ENCODE measurements at regions not wholly inside any gene's neighbourhood (a gene's known extent, or its start where the extent isn't known, plus 50 kb on each side); places are given as distances from the start of the nearest gene placed in this dataset.

- TF ChIP-seq, protein P1, sequence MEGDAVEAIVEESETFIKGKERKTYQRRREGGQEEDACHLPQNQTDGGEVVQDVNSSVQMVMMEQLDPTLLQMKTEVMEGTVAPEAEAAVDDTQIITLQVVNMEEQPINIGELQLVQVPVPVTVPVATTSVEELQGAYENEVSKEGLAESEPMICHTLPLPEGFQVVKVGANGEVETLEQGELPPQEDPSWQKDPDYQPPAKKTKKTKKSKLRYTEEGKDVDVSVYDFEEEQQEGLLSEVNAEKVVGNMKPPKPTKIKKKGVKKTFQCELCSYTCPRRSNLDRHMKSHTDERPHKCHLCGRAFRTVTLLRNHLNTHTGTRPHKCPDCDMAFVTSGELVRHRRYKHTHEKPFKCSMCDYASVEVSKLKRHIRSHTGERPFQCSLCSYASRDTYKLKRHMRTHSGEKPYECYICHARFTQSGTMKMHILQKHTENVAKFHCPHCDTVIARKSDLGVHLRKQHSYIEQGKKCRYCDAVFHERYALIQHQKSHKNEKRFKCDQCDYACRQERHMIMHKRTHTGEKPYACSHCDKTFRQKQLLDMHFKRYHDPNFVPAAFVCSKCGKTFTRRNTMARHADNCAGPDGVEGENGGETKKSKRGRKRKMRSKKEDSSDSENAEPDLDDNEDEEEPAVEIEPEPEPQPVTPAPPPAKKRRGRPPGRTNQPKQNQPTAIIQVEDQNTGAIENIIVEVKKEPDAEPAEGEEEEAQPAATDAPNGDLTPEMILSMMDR (conservative IDR thresholded peaks at IDR 0.05 in 1 of 2, IDR thresholded peaks at IDR 0.05 in 1 of 2; ENCODE audit: low read depth in 1 of 2, low read length in 2 of 2) = no peak
- no peak for TF ChIP-seq EZH2 (IDR thresholded peaks at IDR 0.05; ENCODE audit: low read length, missing control alignments)
Observed at GRCh38 chr2:30022444-30023071, 101.2 kb upstream of the ALK start.
